PC-9 (cell line): ENCODE measurements at regions not wholly inside any gene's neighbourhood (a gene's known extent, or its start where the extent isn't known, plus 50 kb on each side); places are given as distances from the start of the nearest gene placed in this dataset.
"Not testable (repeated sequence)": the region's sequence is repeated elsewhere in the genome, so short reads cannot be mapped to it uniquely, and the experiment has no call there.

Experiments
- BruUV-seq: library from RNA; stranded (reverse); fragments of 400-500 nt; replicated peaks from 2 replicates; lab custom pipeline; 2021; lab: Mats Ljungman, UMichigan
- CTCF ChIA-PET: fragments of 300-600 bp; sonication (Branson Sonifier 250); formaldehyde crosslinking; loops from one replicate; lab custom pipeline; 2022; ENCODE audit warnings: antibody characterized with exemption; lab: Charles Lee
- POLR2A ChIA-PET: fragments of 300-600 bp; sonication (Branson Sonifier 250); formaldehyde crosslinking; loops from one replicate; lab custom pipeline; 2022; ENCODE audit warnings: antibody characterized with exemption; ENCODE audit not compliant: unreplicated experiment; lab: Charles Lee
- DNase-seq, 2 experiments: peaks; one replicate each; pipeline versions ENCODE4 v3.0.0 to v3.0.0-alpha.2; 2015 to 2022; ENCODE audit warnings: mixed read lengths in 1 of 2
- H2AFZ ChIP-seq: fragments of 200-600 bp; sonication (generic); 2 replicates; pipeline ENCODE4 v1.8.1; 2017; ENCODE audit warnings: antibody characterized with exemption
- H3F3A ChIP-seq: fragments of 200-600 bp; sonication (generic); 2 replicates; pipeline ENCODE4 v1.8.1; 2017; ENCODE audit warnings: antibody characterized with exemption, mild to moderate bottlenecking, low read depth; ENCODE audit not compliant: insufficient read depth
- H3K27ac ChIP-seq: fragments of 200-600 bp; sonication (generic); 2 replicates; pipeline ENCODE4 v1.6.1; 2016; ENCODE audit warnings: mixed run types
- H3K27me3 ChIP-seq: fragments of 200-600 bp; sonication (generic); 2 replicates; pipeline ENCODE4 v1.6.1; 2016; ENCODE audit warnings: low read depth, mixed run types; ENCODE audit not compliant: insufficient read depth
- H3K36me3 ChIP-seq: fragments of 200-600 bp; sonication (generic); 2 replicates; pipeline ENCODE4 v1.6.1; 2016; ENCODE audit warnings: low read depth, mixed run types
- H3K4me1 ChIP-seq: fragments of 200-600 bp; sonication (generic); replicated peaks from 2 replicates; pipeline ENCODE4 v1.6.1; 2016; ENCODE audit warnings: mixed run types; ENCODE audit not compliant: insufficient read depth
- H3K4me2 ChIP-seq: fragments of 200-600 bp; sonication (generic); 2 replicates; pipeline ENCODE4 v1.6.1; 2017; ENCODE audit warnings: mixed run types
- H3K4me3 ChIP-seq: fragments of 200-600 bp; sonication (generic); 2 replicates; pipeline ENCODE4 v1.6.1; 2016; ENCODE audit warnings: mixed run types
- H3K79me2 ChIP-seq: fragments of 200-600 bp; sonication (generic); 2 replicates; pipeline ENCODE4 v1.6.1; 2017; ENCODE audit warnings: low read depth, mixed run types
- H3K9me2 ChIP-seq: fragments of 200-600 bp; sonication (generic); 2 replicates; pipeline ENCODE4 v1.8.1; 2017; ENCODE audit warnings: mild to moderate bottlenecking; ENCODE audit not compliant: insufficient read depth
- H3K9me3 ChIP-seq: fragments of 200-600 bp; sonication (generic); 2 replicates; pipeline ENCODE4 v1.8.1; 2016; ENCODE audit warnings: low read depth; ENCODE audit not compliant: insufficient read depth
- H4K20me1 ChIP-seq: fragments of 200-600 bp; sonication (generic); 2 replicates; pipeline ENCODE4 v1.8.1; 2017; ENCODE audit not compliant: insufficient read depth
- EZH2 ChIP-seq: fragments of 200-600 bp; sonication (generic); IDR thresholded peaks from 2 replicates; pipeline ENCODE4 v1.8.0; 2017; ENCODE audit warnings: antibody characterized with exemption, low read depth
- intact Hi-C: fragments of 100-400 bp; cut with micrococcal nuclease; formaldehyde crosslinking; loops from one replicate; pipeline ENCODE4 v1.10.0; 2022; ENCODE audit not compliant: unreplicated experiment
- TF ChIP-seq, protein P1 (sequence below): fragments of 200-600 bp; sonication (generic); conservative IDR thresholded peaks from 2 replicates; pipeline ENCODE4 v1.6.1; 2017; ENCODE audit warnings: mixed run types, antibody characterized with exemption, mild to moderate bottlenecking, moderate library complexity

DNA sequence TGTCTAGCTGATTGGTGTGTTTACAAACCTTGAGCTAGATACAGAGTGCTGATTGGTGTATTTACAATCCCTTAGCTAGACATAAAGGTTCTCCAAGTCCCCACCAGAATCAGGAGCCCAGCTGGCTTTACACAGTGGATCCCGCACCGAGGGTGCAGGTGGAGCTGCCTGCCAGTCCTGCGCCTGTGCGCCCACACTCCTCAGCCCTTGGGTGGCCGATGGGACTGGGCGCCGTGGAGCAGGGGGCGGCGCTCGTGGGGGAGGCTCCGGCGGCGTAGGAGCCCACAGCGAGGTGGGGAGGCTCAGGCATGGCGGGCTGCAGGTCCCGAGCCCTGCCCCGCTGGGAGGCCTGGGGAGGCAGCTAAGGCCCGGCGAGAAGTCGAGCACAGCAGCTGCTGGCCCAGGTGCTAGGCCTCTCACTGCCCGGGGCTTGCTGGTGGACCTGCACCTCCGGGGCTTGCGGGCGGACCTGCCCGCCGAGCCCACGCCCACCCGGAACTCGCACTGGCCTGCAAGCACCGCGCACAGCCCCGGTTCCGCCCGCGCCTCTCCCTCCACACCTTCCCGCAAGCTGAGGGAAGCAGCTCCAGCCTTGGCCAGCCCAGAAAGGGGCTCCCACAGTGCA lies 51.0 kb upstream of the CDYL start:
- H3K27me3 ChIP-seq, H3K9me2 ChIP-seq, H4K20me1 ChIP-seq, intact Hi-C loops, H2AFZ ChIP-seq, H3K4me3 ChIP-seq, H3K4me1 ChIP-seq, CTCF ChIA-PET, H3K27ac ChIP-seq, H3K36me3 ChIP-seq, H3F3A ChIP-seq, DNase-seq, BruUV-seq, POLR2A ChIA-PET, H3K4me2 ChIP-seq, H3K9me3 ChIP-seq, H3K79me2 ChIP-seq: not testable (repeated sequence)

DNA sequence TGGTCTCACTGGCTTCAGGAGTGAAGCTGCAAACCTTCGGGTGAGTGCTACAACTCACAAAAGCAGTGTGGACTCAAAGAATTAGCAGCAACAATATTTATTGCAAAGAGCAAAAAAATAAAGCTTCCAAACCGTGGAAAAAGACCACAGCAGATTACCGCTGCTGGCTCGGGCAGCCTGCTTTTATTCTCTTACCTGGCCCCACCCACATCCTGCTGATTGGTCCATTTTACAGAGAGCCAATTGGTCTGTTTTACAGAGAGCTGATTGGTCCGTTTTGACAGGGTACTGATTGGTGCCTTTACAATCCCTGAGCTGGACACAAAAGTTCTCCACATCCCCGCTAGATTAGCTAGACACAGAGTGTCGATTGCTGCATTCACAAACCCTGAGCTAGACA lies 51.5 kb upstream of the CDYL start:
- DNase-seq, H3K27ac ChIP-seq, intact Hi-C loops, H3K4me1 ChIP-seq, H3K4me2 ChIP-seq, H3K4me3 ChIP-seq, POLR2A ChIA-PET, H3K9me2 ChIP-seq, H3F3A ChIP-seq, H3K36me3 ChIP-seq, H4K20me1 ChIP-seq, H2AFZ ChIP-seq, BruUV-seq, H3K27me3 ChIP-seq, H3K9me3 ChIP-seq, H3K79me2 ChIP-seq, CTCF ChIA-PET: not testable (repeated sequence)

DNA sequence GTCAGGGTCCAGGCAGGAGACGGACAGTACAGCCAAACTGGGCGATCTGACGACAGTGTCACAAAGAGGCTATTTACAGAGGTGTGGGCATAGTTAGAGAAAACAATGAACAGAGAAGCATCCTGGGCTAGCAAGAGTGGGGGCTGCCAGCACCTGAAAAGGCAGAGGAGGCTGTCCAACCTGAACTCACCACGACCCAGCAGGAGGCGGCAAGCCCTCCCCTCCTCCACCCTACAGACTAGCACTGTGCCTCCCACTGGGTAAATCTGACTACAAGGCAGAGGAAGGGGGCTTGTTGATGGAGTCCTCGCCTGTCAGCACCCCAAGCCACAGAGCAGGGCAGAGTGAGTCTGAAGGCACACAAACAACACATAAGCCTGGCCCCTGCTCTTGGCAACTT lies 52.8 kb upstream of the CDYL start:
- no peaks in the 10 kb centered on the region for H3K27me3 ChIP-seq
- DNase-seq: no peak
- H3K36me3 ChIP-seq: no peaks in the 10 kb centered on the region
- H3K27ac ChIP-seq: no peak overlapping the region
- H3K4me3 ChIP-seq: no peak overlapping the region
- ChIA-PET POLR2A (interaction anchor here (0.7 kb wide), 1 partner anchor 27 kb away, joined by 6 read pairs; no protein-coding TSS in a partner anchor), CTCF (no interaction called here)
- no peaks in the 10 kb centered on the region for H4K20me1 ChIP-seq
- no peak overlapping the region for H2AFZ ChIP-seq
- H3F3A ChIP-seq: no peaks in the 10 kb centered on the region
- intact Hi-C loops: no loop called here
- no peak overlapping the region for H3K4me2 ChIP-seq
- no TSS peak for BruUV-seq
- TF ChIP-seq, protein P1, sequence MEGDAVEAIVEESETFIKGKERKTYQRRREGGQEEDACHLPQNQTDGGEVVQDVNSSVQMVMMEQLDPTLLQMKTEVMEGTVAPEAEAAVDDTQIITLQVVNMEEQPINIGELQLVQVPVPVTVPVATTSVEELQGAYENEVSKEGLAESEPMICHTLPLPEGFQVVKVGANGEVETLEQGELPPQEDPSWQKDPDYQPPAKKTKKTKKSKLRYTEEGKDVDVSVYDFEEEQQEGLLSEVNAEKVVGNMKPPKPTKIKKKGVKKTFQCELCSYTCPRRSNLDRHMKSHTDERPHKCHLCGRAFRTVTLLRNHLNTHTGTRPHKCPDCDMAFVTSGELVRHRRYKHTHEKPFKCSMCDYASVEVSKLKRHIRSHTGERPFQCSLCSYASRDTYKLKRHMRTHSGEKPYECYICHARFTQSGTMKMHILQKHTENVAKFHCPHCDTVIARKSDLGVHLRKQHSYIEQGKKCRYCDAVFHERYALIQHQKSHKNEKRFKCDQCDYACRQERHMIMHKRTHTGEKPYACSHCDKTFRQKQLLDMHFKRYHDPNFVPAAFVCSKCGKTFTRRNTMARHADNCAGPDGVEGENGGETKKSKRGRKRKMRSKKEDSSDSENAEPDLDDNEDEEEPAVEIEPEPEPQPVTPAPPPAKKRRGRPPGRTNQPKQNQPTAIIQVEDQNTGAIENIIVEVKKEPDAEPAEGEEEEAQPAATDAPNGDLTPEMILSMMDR: no peak
- no peak for TF ChIP-seq EZH2
- no peaks in the 10 kb centered on the region for H3K9me2 ChIP-seq
- peaks cover 5% of the 10 kb centered on the region; the same call in 1 of the 2 replicates for H3K4me1 ChIP-seq
- no peaks in the 10 kb centered on the region for H3K79me2 ChIP-seq
- H3K9me3 ChIP-seq: no peaks in the 10 kb centered on the region

DNA sequence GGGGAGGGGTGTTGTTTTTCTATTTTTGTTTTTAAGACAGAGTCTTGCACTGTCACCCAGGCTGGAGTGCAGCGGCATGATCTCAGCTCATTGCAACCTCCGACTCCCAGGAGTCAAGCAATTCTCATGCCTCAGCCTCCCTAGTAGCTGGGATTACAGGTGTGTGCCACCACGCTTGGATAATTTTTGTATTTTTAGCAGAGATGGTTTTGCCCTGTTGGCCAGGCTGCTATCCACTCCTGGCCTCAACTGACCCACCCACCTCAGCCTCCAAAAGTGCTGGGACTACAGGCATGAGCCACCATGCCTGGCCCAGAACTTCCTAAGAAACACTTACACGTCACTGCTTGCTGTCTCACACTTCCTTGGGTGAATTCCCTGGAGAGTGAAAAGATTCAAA lies 54.8 kb upstream of the CDYL start:
- intact Hi-C loops, H3K4me3 ChIP-seq, H3F3A ChIP-seq, H4K20me1 ChIP-seq, DNase-seq, H3K9me3 ChIP-seq, H3K27me3 ChIP-seq, H3K4me2 ChIP-seq, CTCF ChIA-PET, H3K9me2 ChIP-seq, H3K4me1 ChIP-seq, H2AFZ ChIP-seq, BruUV-seq, POLR2A ChIA-PET, H3K79me2 ChIP-seq, H3K36me3 ChIP-seq, H3K27ac ChIP-seq: not testable (repeated sequence)
